ENCODE measurements at regions not wholly inside any gene's neighbourhood (a gene's known extent, or its start where the extent isn't known, plus 50 kb on each side); places are given as distances from the start of the nearest gene placed in this dataset.

DNA sequence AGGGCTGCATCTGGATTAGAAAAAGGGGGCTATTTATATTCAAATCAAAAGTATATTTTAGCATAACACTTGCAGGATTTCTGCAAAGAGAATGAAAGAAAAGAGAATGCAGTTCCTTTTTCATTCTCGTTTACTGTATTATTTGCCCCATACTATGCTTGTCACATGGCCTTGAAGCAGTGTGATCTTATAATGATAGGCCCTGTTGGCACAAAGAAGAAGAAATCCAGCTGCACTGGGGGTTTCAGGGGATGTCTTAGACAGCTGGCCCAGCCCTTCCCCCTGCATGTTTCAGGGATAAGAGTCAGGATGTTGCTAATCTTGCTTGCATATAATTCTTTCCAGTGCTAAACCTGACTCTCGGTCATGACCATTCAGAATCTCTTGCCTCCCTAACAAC, 369.5 kb downstream of the SEC16B start:
- no peak for DNase-seq (ENCODE audit: low read depth in 2 of 2)
- H3K4me3 ChIP-seq (replicated peaks in 1 of 2; ENCODE audit: low read depth in 2 of 2, low read length in 2 of 2): no peak overlapping the region
- TF ChIP-seq, protein P1, sequence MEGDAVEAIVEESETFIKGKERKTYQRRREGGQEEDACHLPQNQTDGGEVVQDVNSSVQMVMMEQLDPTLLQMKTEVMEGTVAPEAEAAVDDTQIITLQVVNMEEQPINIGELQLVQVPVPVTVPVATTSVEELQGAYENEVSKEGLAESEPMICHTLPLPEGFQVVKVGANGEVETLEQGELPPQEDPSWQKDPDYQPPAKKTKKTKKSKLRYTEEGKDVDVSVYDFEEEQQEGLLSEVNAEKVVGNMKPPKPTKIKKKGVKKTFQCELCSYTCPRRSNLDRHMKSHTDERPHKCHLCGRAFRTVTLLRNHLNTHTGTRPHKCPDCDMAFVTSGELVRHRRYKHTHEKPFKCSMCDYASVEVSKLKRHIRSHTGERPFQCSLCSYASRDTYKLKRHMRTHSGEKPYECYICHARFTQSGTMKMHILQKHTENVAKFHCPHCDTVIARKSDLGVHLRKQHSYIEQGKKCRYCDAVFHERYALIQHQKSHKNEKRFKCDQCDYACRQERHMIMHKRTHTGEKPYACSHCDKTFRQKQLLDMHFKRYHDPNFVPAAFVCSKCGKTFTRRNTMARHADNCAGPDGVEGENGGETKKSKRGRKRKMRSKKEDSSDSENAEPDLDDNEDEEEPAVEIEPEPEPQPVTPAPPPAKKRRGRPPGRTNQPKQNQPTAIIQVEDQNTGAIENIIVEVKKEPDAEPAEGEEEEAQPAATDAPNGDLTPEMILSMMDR (IDR thresholded peaks at IDR 0.05; ENCODE audit: low read depth, low read length): no peak

DNA sequence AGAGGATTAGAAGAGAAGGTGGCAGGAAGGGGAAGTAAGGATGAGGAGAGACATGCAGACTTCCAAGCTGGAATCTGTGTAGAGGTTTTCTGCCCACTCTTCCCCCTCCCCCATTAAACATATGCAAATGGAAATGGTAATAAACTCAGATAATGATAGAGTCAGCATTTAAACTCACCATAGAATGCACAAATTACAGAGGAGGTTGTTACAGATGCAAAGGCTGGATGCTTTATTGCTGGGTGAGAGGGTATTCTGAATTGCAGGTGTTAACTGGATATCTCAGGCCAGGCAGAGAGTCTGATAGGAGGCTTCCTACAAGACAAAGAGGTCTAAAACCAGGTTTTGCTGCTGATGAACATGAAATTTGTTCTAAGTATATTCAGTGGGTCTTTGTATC, 372.5 kb downstream of the SEC16B start:
- DNase-seq (ENCODE audit: low read depth in 2 of 2): no peak
- TF ChIP-seq, protein P1 (IDR thresholded peaks at IDR 0.05; ENCODE audit: low read depth, low read length): no peak
- no peak overlapping the region for H3K4me3 ChIP-seq (replicated peaks in 1 of 2; ENCODE audit: low read depth in 2 of 2, low read length in 2 of 2)

DNA sequence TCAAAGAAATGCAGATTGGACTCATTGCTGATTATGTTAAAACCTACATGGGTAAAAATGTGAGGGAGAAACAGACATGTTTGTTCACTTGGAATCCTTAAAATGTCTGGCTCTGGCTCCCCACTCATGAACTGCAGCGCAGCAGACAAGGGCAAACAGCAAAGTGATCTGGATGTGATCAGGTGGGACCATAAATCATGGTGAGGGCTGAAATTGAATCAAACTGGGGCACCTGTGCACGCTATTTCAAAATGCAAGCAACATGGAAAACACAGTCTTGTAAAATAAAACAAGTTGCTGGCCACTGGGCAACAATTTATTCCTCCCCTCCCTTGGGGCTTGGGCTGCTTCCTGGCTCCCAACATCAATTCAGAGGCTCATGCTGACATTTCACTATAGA, 373.4 kb downstream of the SEC16B start:
- no peak overlapping the region for H3K4me3 ChIP-seq (replicated peaks in 1 of 2; ENCODE audit: low read depth in 2 of 2, low read length in 2 of 2)

DNA sequence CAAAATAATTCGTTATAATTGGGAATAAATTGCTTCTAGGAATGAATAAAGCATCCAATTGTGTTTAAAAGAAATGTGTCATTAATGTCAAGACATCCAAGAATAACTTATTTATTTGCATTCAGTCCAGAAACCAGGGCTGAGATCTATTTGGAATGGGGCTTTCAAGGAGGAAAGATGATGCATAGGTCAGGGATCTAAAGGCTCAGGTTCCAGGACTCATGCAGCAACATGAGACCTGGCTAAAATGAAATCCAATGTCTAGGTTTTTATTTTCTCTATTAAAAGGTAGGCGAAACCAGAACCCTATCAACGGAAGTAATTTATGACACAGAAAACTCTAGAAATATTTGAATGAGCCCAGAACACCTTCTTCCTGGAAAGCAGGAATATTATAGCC, 376.8 kb downstream of the SEC16B start:
- TF ChIP-seq, protein P1 (IDR thresholded peaks at IDR 0.05; ENCODE audit: low read depth, low read length): no peak
- no peak overlapping the region for H3K4me3 ChIP-seq (replicated peaks in 1 of 2; ENCODE audit: low read depth in 2 of 2, low read length in 2 of 2)
- DNase-seq (ENCODE audit: low read depth in 2 of 2): no peak

More for the DNA sequence above, 373.4 kb downstream of the SEC16B start:
- no peak for DNase-seq (ENCODE audit: low read depth in 2 of 2)
- TF ChIP-seq, protein P1 (IDR thresholded peaks at IDR 0.05; ENCODE audit: low read depth, low read length): no peak

DNA sequence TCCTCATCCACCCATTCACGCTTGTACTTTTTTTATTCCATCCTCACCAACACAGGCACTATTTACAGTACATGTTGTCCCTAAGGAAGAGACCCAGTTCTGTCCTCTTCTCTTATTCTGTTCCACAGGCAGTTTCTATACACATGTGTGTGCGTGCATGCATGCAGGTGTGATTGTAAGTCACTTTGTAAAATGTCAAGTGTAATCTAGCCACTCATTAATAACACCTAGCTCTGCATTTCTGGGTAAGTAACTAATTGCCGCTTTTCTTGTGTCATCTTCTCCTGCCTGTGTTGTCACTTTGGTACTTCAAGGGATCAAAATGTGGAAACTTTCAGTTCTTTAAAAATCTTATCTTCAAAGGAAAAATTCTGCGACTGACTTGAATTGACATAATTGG, 377.2 kb downstream of the SEC16B start:
- TF ChIP-seq, protein P1 (IDR thresholded peaks at IDR 0.05; ENCODE audit: low read depth, low read length): no peak
- DNase-seq (ENCODE audit: low read depth in 2 of 2): no peak
- no peak overlapping the region for H3K4me3 ChIP-seq (replicated peaks in 1 of 2; ENCODE audit: low read depth in 2 of 2, low read length in 2 of 2)

DNA sequence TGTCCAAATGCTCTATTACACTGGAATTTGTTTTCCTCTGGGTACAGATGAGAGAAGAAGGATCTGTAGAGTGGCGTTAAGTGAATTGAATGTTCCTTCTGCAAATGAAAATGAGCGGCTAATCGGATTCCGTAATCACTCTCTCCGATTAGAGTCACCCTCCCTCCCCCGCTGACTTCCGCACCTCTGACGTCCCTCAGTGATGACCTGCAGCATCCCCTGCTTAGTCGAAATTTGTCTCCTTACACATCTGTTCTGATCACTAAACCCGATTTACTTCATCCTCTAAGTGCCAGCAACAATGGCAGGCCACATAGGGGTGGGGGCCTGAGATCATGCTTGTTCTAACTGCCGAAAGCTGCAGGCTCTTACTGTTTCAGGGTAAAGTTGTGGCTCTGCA, 378.7 kb downstream of the SEC16B start:
- TF ChIP-seq, protein P1 (IDR thresholded peaks at IDR 0.05; ENCODE audit: low read depth, low read length): no peak
- no peak overlapping the region for H3K4me3 ChIP-seq (replicated peaks in 1 of 2; ENCODE audit: low read depth in 2 of 2, low read length in 2 of 2)
- no peak for DNase-seq (ENCODE audit: low read depth in 2 of 2)

DNA sequence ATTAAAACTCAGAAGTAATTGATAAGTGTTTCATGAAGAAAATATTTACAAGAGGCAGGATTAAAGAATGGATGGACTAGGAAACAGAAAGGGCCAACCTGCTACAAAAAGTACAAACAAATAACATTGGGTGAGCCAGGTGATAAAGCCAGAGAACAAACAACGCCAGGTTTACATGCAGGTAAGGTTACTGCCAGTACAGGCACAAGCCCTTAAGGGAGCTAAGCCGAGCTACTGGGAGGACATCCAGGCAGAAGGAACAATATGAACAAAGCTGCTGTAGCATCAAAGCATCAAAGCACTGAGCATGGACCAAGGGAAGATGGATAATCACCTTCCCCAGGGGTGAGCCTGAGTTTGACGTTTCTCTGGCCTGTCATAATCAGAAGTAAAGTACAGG, 380.7 kb downstream of the SEC16B start:
- TF ChIP-seq, protein P1 (IDR thresholded peaks at IDR 0.05; ENCODE audit: low read depth, low read length): no peak
- no peak for DNase-seq (ENCODE audit: low read depth in 2 of 2)
- H3K4me3 ChIP-seq (replicated peaks in 1 of 2; ENCODE audit: low read depth in 2 of 2, low read length in 2 of 2): no peak overlapping the region
